Ecto neural progenitor cell (in vitro differentiated cells): ENCODE measurements at regions not wholly inside any gene's neighbourhood (a gene's known extent, or its start where the extent isn't known, plus 50 kb on each side); places are given as distances from the start of the nearest gene placed in this dataset.
A peak's percentile ranks its signal among the peaks of the same experiment; 100 is the strongest.
"Not testable (repeated sequence)": the region's sequence is repeated elsewhere in the genome, so short reads cannot be mapped to it uniquely, and the experiment has no call there.

Source experiments
- DNase-seq: peaks from one replicate; pipeline ENCODE4 v3.0.0-alpha.2; 2018; ENCODE audit warnings: low spot score

- no peak for DNase-seq
Measured at GRCh38 chr5:168093200-168093910, 198.1 kb upstream of the WWC1 start.

GRCh38 chr5:168096525-168096924 lies 194.9 kb upstream of the WWC1 start:
- DNase-seq: no peak

DNA sequence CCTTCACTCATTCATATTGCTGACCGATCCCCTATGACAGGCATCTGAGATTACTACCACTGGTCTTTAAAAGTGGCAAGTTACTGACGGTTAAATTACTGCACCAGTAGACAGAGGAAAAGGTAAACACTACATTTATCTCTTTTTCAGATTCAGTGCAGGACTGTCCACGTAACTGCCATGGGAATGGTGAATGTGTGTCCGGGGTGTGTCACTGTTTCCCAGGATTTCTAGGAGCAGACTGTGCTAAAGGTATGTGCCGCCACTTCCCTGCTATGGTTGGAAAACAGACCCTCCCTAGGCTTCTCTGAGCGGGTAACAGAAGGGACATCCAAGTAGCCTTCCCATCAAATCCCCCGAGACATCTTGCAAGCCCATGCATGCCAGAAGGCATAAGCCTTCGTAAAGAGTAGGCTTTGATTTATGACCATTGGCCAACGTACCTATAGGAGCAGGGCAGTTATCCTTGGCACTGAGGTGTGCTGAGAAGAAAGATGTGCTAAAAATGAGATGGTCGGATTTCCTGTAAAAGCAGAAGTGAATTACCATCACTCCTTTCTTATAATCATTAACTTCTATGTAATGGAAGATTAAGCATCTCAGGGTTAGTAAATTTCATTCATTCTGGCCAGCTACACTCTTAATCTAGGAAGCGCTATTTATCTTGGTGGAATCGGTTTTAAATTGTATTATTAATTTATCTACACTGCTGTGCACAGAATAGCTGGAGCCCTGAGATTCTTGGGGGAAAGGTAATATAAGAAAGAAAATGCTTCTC lies 193.4 kb upstream of the WWC1 start:
- no peak for DNase-seq

- DNase-seq: no peak
Measured at GRCh38 chr5:168101352-168101751, 190.1 kb upstream of the WWC1 start.

DNA sequence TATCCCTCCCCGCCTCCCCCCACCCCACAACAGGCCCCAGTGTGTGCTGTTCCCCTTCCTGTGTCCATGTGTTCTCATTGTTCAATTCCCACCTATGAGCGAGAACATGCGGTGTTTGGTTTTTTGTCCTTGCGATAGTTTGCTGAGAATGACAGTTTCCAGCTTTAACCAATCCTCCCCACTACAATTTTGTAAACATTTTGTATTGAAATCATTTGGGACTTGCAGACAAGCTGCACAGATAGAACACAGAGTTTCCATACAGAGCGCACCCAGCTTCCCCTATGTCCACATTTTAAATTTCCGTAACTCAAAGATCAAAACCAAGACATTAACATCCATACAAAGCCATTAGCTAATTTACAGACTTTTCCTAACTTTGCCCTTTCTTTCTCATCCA lies 188.4 kb upstream of the WWC1 start:
- DNase-seq: not testable (repeated sequence)

- DNase-seq: no peak
Measured at GRCh38 chr5:168104350-168104749, 187.1 kb upstream of the WWC1 start.

GRCh38 chr5:168104811-168105481 lies 186.5 kb upstream of the WWC1 start:
- DNase-seq: no peak

DNA sequence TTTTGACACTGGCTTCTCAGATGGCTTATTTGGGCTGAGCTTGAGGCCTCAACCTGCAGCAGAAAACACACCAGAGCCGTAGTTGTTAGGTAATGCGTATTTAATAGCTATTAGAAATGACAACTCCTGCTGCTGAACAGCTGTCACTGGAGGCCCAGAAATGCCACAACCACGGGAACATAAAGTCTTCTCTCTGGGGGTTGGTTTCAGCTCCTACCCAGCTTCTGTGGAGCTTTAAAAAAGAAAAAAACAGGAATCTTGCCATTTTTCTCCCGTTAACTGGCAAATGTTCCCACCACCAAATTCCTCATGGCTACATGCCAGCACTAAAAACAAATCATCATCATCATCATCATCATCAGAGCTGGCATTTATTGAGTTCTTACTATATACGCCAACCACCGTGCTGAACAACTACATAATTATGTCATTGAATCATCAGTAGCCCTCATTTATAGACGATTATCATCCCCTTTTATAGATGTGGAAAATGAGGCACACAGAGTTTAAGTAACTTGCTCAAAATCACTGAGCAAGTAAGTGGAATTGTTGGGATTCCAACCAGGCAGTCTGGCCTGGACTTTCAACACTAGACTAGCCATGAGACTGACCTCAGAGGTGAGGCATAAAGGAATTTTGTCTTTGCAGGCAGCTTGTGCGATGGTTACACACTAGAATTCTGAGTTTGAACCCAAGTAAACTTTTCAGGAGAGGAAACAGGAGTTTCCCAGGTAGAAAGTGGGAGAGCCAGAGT lies 185.3 kb upstream of the WWC1 start:
- no peak for DNase-seq

- DNase-seq: no peak
Measured at GRCh38 chr5:168109441-168109840, 182.0 kb upstream of the WWC1 start.

DNA sequence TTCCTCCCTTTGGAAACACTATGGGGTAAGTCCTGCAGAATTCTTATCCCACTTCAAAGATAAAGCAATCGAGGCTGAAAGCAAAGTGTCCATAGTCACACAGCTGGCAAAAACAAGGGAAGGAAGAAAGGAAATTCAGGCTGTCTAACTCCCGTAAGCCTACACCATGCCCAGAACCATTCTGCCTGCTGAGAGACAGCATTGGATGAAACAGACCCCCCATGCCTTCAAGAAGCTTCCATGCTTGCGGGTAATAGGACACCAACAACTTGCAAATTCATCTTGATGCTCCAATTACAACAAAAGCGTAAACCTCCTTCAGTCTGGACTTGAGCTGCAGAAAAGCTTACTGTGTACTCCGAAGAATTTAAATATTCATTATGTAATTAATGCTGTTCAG lies 181.1 kb upstream of the WWC1 start:
- no peak for DNase-seq

DNA sequence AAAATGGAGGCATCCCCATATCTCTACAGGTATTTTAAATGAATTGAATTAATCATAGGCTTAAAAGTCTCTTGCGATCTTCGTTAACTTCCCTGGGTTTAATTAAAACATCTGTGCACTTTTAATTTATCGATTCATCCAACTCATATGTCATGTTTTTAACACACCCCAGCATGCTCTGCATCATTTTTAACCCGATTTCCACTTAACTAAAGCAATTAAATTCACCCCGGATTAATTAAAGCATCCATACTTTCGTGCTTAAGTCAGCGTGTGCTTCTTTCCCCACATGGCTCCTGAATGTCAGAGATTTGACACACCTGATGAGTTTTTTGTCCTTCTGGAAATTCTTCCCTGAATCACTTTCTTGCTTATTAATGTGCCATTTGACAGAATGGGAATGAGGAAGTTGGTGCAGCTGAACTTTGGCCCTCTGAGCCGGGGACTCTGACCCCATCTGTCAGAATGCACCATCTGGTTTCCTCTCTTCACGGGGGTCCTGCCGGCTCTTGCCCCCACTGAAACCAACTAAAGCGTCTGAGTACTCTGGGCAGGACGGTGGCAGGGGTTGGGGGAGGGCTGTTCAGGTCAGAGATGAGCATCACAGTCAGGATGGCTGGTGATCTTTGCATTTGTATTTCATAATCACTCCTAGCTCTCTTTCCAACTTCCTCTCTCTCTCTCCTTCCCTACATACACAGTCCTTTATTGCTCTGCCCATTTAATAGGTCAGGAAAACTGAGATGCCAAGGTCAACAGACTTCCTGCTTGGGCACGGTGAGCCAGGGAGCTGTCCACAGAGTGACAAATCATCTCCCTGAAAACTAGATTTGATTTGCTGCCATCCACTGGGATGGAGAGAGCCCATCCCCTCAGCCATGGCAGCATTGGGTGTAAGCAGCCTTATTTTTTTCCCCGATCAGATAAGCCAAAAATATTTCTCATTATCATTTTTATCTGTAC lies 180.3 kb upstream of the WWC1 start:
- no peak for DNase-seq

DNA sequence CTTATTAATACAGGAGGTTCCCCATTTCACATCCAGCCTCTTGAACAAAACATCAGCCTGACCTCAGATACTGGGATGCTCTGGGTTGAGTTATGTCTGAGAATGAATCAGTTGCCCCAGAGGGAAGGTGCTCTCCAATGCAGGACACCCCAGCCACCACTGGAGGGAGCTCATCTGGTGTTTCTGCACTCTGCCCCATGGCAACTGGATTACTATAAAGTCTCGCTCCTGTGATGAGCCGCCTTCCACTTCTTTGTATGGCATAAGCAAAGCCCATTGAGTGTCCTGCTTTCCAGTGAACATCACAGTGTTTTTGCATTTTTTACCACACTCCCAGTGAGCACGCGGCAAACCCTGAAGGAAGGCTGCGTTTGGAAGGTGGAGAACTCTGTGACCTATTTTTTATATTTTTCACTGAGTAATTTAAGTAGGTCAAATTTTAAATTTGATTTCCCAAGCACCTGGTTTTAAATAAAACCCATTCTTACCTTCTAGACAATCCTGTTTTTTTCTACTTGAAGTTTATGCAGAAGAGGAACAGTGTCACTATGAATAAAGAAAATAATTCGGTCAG lies 176.9 kb upstream of the WWC1 start:
- DNase-seq: peak; percentile 73

GRCh38 chr5:168117469-168117868 lies 174.0 kb upstream of the WWC1 start:
- DNase-seq: no peak

- DNase-seq: peak; percentile 63
Measured at GRCh38 chr5:168118042-168118668, 173.3 kb upstream of the WWC1 start.

GRCh38 chr5:168120401-168121137 lies 170.9 kb upstream of the WWC1 start:
- DNase-seq: no peak

- DNase-seq: no peak
Measured at GRCh38 chr5:168121138-168121494, 170.3 kb upstream of the WWC1 start.

DNA sequence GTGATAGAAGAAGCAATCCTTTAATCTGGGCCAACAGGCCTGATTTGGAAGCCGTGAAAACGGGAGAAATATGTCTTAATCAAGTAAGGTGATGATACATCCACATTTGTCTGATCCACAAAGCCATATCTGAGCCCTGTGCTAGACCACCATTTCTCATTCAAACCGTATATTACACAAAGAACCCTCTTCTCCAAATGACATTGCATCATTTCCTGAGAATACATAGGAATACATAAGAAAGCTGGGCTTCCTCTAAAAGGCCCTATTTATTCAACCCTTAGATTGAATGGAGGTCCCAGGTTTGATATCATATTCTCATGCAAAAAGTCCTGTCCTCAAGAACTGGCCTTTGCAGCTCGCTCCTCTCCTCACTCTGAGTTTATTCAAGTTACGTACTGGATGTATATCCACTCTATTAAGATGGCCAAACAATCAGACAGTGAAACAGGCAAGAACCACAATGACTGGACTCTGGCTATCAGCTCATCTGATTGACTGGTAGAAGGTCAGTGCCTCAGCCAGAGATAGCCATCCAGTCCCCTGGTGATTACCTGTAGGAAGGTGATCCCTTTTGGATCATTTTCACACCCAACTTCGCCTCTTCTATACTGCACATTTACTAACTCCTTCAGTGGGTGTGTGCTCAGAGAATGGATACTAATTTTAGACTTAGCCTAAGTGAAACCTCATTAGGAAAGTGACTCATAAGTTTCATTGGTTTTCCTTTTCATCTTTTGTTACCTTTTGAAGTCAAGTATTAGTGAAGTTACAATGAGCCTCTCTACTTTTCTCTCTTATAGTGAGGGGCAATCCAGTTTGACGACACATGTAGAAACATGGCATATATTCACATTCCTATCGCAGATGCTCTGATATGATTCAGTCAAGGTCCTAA lies 167.6 kb upstream of the WWC1 start:
- no peak for DNase-seq

- DNase-seq: no peak
Measured at GRCh38 chr5:168125445-168126199, 165.8 kb upstream of the WWC1 start.
